ENCODE measurements at regions not wholly inside any gene's neighbourhood (a gene's known extent, or its start where the extent isn't known, plus 50 kb on each side); places are given as distances from the start of the nearest gene placed in this dataset.

DNA sequence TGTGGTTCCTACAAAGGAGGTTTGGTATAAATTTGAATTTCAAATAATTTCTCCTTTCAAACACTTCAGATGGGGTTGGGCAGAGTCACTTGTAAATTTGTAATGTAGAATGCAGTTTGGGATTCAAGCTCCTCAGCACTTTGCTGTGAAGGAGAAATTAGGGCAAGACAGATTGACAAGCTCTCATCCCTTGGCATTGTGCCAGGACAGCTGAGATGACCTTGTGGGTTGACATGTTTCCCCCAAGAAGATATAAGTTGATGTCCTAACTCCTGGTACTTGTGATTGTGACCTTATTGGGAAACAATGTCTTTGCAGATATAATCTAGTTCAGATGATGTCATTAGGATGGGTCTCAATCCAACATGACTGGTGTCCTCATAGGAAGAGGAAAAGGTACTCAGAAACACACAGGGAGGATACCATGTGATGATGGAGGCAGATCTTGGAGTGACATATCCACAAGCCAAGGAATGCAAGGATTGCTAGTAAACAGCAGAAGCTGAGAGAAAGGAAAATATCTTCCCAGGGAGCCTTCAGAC is 408.3 kb downstream of the MED10 start:
- TF ChIP-seq EZH2 (IDR thresholded peaks at IDR 0.05; ENCODE audit: insufficient read depth, low read length) = no peak
- TF ChIP-seq, protein P1, sequence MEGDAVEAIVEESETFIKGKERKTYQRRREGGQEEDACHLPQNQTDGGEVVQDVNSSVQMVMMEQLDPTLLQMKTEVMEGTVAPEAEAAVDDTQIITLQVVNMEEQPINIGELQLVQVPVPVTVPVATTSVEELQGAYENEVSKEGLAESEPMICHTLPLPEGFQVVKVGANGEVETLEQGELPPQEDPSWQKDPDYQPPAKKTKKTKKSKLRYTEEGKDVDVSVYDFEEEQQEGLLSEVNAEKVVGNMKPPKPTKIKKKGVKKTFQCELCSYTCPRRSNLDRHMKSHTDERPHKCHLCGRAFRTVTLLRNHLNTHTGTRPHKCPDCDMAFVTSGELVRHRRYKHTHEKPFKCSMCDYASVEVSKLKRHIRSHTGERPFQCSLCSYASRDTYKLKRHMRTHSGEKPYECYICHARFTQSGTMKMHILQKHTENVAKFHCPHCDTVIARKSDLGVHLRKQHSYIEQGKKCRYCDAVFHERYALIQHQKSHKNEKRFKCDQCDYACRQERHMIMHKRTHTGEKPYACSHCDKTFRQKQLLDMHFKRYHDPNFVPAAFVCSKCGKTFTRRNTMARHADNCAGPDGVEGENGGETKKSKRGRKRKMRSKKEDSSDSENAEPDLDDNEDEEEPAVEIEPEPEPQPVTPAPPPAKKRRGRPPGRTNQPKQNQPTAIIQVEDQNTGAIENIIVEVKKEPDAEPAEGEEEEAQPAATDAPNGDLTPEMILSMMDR (IDR thresholded peaks at IDR 0.05; ENCODE audit: insufficient read depth, low read depth, low read length) = no peak
